HG03378 (cell line): ENCODE measurements at regions not wholly inside any gene's neighbourhood (a gene's known extent, or its start where the extent isn't known, plus 50 kb on each side); places are given as distances from the start of the nearest gene placed in this dataset.

Experiments used
- ATAC-seq: cut with Tn5 transposase; IDR thresholded peaks from one replicate; pipeline ENCODE4 v1.9.1; 2021; ENCODE audit warnings: mild to moderate bottlenecking, moderate library complexity; ENCODE audit not compliant: unreplicated experiment

DNA sequence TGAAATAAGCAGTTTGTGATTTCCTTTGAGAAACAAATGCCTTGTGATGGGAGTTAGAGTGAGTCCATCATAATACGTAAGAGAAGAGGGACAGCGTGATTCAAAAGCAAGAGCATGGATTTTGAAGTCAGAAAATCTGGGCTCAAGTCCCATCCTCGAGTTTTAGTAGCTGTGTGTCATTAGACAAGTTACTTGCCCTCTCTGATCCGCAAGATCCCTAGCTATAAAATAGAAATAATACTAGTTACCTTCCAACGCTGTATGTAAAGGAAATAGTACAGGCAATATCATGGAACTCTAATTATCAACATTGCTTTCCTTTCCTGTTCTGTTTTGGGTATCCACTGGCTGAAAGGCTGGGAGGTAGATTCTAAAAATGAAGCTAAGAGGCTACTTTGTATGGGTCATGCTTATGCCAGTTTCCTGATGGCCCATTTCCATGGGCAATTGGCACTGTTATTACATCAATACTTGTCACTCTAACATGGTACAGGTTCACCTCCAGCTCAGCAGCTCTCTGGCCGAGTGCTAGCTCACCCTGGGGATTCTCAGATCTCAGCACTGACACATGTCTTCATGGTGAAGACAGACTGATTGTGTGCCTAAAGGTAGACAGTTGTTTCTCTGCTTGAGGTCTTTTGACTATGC is 241.7 kb upstream of the KLF4 start:
- no peak for ATAC-seq

DNA sequence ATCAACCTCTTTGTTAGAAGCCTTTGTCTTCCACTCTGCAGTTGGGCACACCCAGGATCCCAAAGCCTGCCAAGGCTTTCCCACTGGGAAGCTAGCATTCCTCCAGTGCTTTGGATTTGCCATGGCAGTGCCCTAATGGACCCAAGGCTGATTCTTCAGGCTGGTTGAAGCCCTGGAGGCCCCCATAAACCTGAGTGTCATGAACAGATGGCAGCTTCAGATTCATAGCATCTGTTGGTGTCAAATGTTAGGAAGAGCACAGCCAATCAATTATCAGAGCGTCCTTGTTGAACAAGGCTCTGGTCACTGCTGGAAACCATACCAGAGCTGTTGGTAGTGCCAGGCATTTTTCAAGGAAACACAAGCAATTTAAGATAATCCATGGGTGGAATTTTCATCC is 241.1 kb upstream of the KLF4 start:
- no peak for ATAC-seq

DNA sequence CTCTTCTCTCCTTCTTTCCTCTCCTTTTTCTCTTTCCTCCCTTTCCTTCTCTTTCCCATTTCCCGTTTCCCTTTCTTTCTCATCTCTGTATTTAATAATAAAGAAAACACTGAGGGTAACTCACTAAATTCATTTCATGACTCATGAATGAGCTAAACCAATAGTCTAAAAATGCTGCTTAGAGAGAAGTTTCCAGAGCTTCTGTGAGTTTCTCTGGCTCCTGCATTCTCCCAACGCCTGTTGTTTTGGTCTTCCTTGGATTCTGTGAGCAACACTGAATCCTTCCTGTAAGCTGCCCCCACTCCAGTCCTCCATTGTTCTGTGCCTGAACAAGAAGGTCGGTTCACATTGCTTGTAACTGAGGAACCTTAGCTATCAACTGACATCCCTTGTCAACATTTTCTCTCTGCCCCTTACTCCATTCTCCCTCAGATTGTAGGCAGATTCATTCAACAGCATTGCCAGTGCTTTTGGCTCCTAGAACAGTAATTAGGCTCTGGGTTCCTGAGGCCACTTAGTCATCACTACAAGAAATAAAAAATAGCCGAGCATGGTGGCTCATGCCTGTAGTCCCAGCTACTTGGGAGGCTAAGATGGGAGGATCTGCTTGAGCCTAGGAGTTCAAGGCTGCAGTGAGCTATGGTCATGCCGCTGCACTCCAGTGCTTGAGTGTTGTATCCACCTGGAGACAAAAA is 237.7 kb upstream of the KLF4 start:
- ATAC-seq = no peak

DNA sequence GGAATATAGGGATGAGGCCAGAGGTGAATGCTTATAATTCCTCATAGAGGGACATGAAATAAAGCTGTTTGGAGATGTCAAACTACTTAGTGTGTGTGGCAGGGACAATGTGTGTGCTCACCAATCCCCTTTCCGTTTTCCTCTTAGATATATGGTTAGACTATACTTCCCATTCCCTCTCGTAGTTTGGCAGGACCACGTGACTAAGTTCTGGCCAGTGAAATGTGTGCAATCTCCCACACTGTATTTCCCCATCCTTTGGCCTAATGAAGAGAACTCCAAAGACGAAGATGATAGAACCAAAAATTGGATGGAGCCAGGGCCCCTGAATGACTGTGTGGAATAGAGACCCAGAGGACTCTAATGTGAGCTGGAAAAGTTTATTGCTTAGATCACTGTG is 233.4 kb upstream of the KLF4 start:
- ATAC-seq = no peak

DNA sequence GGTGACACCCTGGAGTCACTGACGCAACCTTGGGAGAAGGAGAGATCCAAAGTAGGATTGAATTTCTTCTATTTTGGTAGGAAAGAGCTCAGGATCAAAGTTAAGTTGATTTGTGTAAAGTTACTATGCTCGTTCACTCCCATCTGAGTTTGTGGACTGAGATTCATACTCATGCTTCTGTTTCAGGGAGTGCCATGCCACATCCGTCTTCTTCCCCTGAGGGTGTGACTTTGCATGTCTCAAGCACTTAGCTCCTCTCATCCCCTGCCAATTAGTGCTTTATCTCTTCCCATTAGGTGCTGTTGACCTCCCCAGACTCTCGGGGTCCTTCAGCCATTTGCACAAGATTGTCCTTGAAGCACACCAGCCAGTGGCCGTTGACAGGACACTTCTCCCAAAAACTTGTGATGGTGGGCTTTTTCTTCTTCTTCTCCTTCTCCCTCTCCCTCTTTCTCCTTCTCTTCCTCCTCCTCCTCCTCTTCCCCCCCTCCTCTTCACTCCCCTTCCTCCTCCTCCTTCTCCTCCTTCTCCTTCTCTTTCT is 232.2 kb upstream of the KLF4 start:
- ATAC-seq = no peak

DNA sequence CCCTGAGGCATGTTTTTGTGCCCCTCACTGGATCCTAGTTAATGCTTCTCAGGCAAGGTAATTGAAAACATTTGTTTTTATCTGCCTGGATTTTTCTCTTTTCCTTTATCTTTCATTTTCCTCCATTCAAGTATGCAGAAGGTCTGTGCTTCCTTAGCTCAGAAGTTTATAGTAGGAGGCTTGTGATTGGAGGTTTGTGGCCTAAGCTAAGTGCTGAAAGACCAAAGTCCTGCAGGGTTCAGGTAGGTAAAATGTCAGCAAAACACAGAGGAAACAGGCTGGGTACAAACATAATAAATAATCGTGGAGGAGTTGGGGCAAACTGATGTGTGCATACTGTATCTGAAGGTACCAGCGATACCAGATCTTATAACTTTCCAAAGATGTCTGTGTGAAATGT is 230.9 kb upstream of the KLF4 start:
- ATAC-seq = no peak

DNA sequence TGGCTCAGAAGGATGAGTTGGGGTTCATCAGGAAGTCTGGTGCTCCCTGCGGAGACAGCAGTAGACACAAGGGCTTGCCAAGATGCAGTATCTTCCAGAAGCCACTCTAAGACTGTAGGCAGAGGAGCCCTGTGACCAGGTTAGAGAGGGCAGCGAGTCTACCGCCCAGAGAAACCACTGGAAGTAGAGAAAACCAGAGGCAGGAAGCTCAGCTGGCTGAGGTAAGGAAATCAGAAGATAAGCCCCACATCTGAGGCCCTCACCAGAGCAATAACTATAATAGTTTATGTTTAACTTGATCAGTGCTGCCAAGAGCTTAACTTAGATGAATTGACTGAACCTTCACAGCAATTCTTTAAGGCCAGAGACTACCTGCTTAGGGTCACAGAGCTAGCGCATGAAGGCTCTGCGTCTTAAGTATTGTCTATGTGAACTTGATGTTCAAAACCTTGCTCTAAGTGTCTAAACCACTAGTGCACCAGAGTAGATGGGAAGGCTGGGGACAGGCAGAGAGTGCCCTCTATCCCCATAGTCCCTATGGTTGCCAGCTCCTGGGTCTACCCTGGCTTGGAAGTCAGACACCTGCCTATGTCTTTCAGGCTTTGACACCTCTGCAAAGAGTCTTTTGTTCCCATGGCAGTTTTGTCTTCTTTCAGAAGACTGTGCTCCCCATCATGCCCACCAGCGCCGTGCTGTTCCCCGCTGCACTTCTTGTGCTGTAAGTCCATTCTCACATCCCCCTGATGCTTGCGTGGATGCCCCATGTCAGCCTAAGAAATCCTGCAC is 228.2 kb upstream of the KLF4 start:
- ATAC-seq = no peak

DNA sequence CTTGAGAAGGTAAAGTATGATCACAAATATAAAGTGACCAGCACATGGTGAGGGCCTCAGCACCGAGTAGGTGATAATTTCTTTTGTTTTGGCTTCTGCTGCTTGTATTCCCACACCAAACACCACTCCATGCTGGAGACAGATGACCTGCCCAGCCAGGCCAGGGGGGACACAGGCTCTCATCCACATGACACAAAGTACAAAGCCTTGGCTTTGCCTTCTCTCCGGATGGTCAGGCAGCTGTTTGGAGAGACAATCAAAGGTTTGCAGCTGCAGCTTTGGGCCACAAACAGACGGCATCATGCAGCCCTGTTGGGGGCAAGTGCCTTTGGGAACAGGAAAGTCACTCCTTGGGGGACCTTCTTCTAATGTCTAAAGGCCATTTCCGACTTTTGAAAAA is 226.2 kb upstream of the KLF4 start:
- ATAC-seq = no peak

DNA sequence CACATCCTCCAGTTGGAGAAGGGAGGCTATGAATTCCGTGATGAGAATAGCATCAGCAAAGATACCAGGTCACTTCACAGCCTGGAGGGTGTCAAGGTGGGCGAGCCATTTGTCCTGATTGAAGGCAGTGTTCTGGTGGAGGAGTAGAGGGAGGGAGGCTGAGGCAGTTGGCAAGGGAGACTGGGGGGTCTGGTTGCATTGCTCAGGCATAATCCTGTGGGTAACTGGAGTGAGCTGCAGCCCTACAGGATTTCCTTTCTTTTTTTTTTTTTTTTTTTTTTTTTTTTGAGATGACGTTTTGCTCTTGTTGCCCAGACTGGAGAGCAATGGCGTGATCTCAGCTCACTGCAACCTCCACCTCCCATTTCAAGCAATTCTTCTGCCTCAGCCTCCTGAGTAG is 223.9 kb upstream of the KLF4 start:
- no peak for ATAC-seq

DNA sequence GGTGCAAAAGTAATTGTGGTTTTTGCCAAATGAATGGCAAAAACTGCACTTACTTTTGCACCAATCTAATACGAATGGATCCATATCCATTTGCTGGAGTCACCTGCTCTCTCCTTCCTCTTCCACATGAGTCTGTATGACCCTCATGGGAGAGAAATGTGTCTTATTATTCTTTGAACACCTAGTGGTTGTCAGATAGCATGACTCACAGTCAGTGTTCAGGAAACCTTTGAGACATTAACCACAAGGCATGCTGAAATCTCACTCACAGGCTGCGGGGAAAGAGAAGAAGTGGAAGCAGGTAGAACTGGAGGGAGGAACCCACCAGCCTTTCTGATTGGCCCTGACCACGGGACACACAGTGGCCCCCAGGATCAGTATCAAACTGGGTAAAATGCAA is 222.8 kb upstream of the KLF4 start:
- no peak for ATAC-seq

DNA sequence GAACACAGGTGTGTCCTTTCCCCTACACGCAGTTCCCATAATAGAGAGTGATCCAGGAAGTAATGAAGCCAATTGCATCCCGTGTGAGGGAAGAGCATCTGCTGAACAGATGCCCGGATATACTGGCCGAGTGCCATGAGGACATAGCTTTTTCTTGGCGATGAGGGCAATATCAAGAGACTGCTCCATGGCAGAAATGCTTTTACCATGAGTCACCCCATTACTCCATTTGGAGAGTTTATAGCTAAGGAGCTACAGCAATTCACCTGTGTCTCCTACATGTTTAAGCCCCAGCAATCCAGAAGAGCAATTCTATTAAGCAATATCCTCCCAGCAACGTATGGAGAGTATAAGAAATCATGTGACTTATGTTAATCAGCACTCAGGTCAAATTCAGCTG is 222.0 kb upstream of the KLF4 start:
- ATAC-seq = no peak

DNA sequence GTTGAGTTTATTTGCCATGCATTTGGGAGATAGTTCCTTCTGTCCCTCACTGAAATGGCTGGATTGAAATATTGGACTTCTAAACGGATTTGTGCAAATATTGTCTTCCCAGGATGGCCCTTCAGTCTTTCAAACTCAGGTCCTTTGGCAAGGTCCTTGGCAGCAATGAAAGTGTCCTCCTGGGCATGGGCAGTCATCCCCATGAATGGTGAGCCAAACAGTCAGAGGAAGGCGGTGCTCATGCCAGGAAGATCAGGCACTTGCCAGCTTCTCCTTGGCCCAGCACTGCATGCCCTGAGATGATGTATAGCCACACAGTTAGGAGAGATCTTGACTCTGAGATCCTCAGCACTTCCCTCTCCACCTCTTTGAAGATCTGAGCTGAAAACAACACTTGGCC is 221.4 kb upstream of the KLF4 start:
- ATAC-seq = no peak

DNA sequence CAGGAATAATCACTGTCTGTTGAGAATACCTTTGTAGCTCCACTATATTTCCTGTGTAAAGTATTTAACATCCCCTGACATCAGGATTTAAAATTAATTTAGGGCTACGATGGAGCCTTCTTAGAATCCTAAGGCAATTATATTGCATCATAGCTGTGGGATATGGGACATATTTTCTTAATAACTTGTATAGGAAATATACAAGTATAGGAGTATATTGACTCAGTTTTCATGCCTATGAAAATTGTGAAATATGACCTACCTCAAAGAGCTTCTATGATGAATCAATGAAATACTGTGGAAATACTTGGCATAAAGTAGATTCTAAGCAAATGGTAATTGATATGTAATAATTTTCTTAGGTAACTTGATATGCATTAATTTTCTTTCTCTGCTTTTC is 221.0 kb upstream of the KLF4 start:
- no peak for ATAC-seq

DNA sequence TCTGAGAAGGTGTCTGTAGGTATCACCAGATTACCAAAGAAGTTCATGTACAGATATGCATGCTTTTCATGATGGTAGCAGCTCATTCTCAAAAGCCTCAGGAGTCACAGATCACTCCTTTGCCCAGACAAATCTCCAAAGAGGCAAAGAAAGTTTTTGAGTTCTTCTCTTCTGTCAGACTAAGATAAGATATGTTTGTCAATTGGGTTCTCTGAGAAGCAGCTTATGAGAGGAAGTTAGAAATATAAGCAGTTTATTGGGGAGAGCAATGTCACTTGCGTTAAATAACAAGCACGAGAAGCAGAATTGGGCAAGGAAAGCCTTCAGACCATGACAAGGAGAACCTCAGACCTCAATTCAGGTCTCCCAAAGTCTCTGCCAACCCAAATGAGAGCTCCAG is 219.2 kb upstream of the KLF4 start:
- no peak for ATAC-seq

DNA sequence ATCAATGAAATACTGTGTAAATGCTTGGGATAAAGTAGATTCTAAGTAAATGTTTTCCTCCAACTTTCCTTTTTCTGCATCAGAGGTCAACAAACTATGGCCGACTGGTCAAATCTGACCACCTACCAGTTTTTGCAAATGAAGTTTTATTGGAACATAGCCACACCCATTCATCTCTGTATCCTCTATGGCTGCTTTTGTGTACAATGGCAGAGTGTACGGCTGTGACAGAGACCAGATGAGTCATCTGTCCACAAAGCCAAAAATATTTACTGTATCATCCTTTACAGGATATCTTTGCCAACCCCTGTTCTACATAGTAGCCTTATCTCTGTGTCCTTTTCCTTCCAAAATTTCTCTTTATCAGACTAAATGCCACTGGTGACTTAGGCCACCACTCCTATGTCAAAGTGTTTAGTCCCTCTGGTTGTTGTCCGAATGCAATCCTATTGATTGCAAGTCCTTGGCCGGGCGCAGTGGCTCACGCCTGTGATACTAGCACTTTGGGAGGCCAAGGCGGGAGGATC is 218.4 kb upstream of the KLF4 start:
- ATAC-seq = no peak

DNA sequence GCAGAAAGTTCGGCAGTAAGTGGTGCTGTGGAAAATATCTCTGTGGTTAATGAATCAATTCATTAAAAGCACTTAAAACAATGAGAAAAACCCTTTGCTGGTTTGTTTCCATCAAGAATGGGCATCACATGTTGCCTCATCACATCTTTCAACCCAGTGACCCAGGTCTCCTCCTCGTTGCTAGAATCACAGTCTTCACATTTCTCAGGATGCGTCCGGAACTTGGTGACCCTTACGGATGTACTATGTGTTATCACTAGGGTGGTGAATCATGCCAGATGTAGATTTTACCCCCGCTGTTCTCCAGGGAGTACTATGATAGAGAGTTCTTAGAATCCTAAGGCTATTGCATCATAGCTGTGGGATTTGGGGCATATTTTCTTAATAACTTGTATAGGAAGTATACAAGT is 217.9 kb upstream of the KLF4 start:
- ATAC-seq = no peak

DNA sequence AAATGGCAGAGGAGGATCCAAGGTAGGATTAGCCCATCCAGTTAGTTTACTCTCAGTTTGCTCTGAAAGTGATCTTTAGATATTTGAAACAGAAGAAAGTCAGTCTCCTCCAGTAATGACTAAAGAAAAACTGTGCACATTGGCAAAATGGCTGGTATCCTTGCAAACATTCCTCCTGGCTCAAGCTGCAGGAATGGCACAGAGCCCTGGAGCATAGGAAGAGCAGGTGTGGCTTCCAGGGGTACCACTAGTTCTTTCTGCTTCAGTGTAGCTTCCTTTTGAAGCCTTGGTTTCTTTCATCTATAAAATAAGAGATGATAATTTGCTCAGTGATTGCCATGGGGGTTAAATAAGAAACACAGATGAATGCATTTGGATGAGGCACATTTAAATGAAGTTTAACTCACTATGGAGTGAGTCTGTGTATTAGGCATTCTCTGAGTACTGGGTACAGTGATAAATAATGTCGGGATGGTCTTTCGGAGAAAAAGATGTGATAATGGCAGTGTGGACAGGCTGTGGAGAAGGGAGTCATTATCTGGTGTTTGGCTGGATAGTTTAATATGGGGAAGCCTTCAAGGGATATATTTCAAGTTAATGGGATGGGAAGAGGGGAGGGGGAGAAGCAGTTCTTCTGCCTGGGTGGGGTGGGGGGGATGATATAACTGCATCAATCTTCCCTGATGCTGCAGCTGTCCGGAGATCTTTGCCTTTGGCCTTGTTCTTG is 217.3 kb upstream of the KLF4 start:
- no peak for ATAC-seq

DNA sequence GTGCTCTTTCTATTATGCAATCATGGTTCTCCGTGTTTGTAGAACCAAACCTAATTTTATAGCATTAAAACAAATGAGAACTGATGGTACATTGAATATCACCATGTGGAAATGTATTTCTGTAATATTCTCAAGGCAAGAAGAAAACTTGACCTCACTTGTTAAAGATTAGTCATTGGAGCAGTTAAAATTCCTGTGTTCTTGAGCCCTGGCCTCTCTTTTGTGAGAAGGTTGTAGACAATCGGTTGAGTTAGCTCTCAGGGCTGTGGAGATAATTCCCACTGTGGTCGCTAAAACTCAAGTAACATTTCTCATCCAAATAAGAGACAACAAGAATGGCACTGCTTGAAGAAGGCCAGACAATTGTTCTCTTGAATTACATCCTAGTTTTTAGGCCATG is 216.0 kb upstream of the KLF4 start:
- ATAC-seq = no peak

DNA sequence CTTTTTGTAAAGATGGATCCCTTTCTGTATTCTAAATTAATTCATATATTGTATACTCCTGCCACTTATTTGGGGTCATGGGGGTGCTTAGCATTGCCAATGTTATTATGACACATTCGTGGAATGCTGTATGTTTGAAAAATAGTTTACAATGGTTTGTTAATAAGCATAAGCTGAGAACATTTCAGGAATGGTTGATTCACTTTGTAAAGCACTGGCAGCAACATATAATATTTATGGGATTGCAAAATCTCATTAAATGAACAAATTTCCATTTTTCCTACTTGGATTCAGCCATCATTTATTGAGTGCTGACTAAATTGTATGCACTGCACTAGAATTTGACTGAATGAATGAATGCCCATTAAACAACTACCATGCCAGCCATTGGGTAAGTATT is 215.2 kb upstream of the KLF4 start:
- no peak for ATAC-seq

DNA sequence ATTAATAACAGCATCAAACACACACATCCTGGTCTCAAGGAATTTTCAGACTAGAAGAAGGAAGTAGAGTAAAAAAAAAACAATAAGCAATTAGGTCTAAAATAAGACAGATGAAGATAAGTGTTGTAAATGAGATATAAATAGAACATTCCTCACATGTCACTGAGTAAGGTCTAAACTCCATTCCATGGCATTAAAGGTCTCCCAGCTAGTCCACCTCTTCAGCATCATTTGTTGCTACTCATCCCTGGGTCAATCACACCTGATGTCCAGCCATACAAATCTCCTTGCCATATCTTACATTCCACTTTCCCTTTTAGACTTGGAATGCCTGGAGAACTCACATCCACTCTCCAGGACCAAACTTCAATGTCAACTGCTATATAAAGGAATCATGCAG is 214.1 kb upstream of the KLF4 start:
- ATAC-seq = no peak

DNA sequence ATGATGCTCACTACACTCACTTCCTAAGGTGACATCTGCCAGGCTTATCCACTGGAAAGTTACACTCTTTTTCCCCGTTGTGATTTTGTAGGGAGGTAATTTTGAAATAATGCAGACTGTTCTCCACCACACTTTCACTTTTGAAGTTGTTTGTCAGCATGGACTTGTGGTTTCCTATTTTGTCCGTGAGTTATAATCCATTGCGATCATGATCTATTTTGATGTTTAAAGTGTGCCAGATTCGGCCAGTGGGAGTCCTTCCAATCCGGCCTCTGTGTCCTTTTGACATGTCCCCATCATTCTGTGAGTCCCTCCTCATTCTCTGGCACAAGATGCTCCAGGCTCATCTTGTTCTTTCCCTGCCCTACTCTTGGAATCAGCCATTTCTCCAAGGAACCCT is 211.3 kb upstream of the KLF4 start:
- no peak for ATAC-seq
